ENCODE measurements at regions not wholly inside any gene's neighbourhood (a gene's known extent, or its start where the extent isn't known, plus 50 kb on each side); places are given as distances from the start of the nearest gene placed in this dataset.

GRCh38 chr10:132467464-132468149 is 70.0 kb upstream of the INPP5A start:
- no peak for DNase-seq (ENCODE audit: low read depth in 1 of 2, low spot score in 1 of 2)
- in situ Hi-C loops (cut with HindIII; ENCODE audit: low pct_unique_long_range_greater_than_20kb, low sequenced_read_pairs): no loop called here
- TF ChIP-seq JUND (IDR thresholded peaks at IDR 0.05; ENCODE audit: low read depth): no peak

GRCh38 chr10:132468216-132468615 is 69.4 kb upstream of the INPP5A start:
- no peak for DNase-seq (ENCODE audit: low read depth in 1 of 2, low spot score in 1 of 2)
- TF ChIP-seq JUND (IDR thresholded peaks at IDR 0.05; ENCODE audit: low read depth): no peak
- in situ Hi-C loops (cut with HindIII; ENCODE audit: low pct_unique_long_range_greater_than_20kb, low sequenced_read_pairs): no loop called here

- in situ Hi-C loops (cut with HindIII; ENCODE audit: low pct_unique_long_range_greater_than_20kb, low sequenced_read_pairs): no loop called here
- no peak for TF ChIP-seq JUND (IDR thresholded peaks at IDR 0.05; ENCODE audit: low read depth)
- no peak for DNase-seq (ENCODE audit: low read depth in 1 of 2, low spot score in 1 of 2)
These were observed 68.9 kb upstream of the INPP5A start for GRCh38 chr10:132468651-132469050.

DNA sequence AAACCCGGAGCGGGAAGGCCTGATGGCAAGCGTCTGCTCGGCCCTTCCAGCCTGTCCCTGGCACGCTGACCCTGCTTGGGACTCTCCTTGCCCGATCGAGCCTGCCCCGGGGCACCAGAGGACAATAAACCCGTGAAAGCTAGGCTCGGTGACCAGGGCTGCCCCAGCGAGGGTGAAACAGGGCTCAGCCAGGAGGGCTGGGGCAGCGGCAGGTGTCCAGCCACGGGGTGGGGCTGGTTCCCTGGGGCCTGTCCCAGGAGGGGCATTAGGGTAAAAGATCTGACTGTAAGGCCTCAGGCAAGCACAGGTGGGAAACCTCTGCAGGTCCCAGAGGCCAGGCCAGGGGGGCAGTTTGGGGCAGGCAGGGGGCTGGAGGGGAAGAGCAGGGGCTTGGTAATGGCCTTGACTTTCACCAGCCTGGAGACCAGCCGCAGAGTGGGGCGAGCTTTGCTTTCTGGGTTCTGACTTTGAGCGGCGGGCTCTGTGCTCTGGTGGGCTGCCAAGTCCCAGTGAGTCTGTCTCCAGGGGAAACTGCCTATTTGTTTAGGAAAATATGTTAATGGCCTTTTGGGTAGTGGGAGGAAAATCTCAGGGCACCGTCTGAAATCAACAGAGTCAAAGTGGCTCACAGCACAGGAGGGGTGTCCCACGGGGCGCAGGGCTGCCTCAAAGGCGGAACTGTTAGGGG is 68.2 kb upstream of the INPP5A start:
- in situ Hi-C loops (cut with HindIII; ENCODE audit: low pct_unique_long_range_greater_than_20kb, low sequenced_read_pairs): no loop called here
- no peak for TF ChIP-seq JUND (IDR thresholded peaks at IDR 0.05; ENCODE audit: low read depth)

GRCh38 chr10:132470410-132471124 is 67.0 kb upstream of the INPP5A start:
- in situ Hi-C loops (cut with HindIII; ENCODE audit: low pct_unique_long_range_greater_than_20kb, low sequenced_read_pairs): no loop called here
- TF ChIP-seq JUND (IDR thresholded peaks at IDR 0.05; ENCODE audit: low read depth): no peak
- DNase-seq (ENCODE audit: low read depth in 1 of 2, low spot score in 1 of 2): no peak

More for the DNA sequence above, 68.2 kb upstream of the INPP5A start:
- DNase-seq (ENCODE audit: low read depth in 1 of 2, low spot score in 1 of 2): no peak

GRCh38 chr10:132471125-132471451 is 66.5 kb upstream of the INPP5A start:
- no peak for DNase-seq (ENCODE audit: low read depth in 1 of 2, low spot score in 1 of 2)
- no peak for TF ChIP-seq JUND (IDR thresholded peaks at IDR 0.05; ENCODE audit: low read depth)
- in situ Hi-C loops (cut with HindIII; ENCODE audit: low pct_unique_long_range_greater_than_20kb, low sequenced_read_pairs): no loop called here

GRCh38 chr10:132471484-132471883 is 66.1 kb upstream of the INPP5A start:
- no peak for DNase-seq (ENCODE audit: low read depth in 1 of 2, low spot score in 1 of 2)
- no peak for TF ChIP-seq JUND (IDR thresholded peaks at IDR 0.05; ENCODE audit: low read depth)
- in situ Hi-C loops (cut with HindIII; ENCODE audit: low pct_unique_long_range_greater_than_20kb, low sequenced_read_pairs): no loop called here

- no peak for DNase-seq (ENCODE audit: low read depth in 1 of 2, low spot score in 1 of 2)
- in situ Hi-C loops (cut with HindIII; ENCODE audit: low pct_unique_long_range_greater_than_20kb, low sequenced_read_pairs): no loop called here
- no peak for TF ChIP-seq JUND (IDR thresholded peaks at IDR 0.05; ENCODE audit: low read depth)
These were observed 62.5 kb upstream of the INPP5A start for GRCh38 chr10:132475086-132475485.

- no peak for DNase-seq (ENCODE audit: low read depth in 1 of 2, low spot score in 1 of 2)
- no peak for TF ChIP-seq JUND (IDR thresholded peaks at IDR 0.05; ENCODE audit: low read depth)
- in situ Hi-C loops (cut with HindIII; ENCODE audit: low pct_unique_long_range_greater_than_20kb, low sequenced_read_pairs): no loop called here
These were observed 61.2 kb upstream of the INPP5A start for GRCh38 chr10:132476146-132477065.

DNA sequence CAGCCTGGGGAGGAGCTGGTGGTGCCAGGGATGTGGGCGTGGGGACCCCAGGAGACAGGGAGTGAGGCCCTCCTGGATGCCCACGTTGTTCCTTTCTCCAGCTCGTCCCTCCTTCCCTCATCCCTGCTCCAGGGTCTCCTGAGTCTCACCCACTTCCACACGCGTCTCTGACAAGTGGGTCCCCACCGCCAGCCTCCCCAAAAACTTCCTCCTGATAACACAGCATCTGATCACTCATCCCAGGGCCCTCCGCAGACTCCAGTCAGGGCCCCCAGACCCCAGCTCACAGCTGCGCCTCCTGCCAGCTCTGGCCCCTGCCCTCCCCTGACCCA is 60.6 kb upstream of the INPP5A start:
- no peak for TF ChIP-seq JUND (IDR thresholded peaks at IDR 0.05; ENCODE audit: low read depth)
- no peak for DNase-seq (ENCODE audit: low read depth in 1 of 2, low spot score in 1 of 2)
- in situ Hi-C loops (cut with HindIII; ENCODE audit: low pct_unique_long_range_greater_than_20kb, low sequenced_read_pairs): no loop called here

DNA sequence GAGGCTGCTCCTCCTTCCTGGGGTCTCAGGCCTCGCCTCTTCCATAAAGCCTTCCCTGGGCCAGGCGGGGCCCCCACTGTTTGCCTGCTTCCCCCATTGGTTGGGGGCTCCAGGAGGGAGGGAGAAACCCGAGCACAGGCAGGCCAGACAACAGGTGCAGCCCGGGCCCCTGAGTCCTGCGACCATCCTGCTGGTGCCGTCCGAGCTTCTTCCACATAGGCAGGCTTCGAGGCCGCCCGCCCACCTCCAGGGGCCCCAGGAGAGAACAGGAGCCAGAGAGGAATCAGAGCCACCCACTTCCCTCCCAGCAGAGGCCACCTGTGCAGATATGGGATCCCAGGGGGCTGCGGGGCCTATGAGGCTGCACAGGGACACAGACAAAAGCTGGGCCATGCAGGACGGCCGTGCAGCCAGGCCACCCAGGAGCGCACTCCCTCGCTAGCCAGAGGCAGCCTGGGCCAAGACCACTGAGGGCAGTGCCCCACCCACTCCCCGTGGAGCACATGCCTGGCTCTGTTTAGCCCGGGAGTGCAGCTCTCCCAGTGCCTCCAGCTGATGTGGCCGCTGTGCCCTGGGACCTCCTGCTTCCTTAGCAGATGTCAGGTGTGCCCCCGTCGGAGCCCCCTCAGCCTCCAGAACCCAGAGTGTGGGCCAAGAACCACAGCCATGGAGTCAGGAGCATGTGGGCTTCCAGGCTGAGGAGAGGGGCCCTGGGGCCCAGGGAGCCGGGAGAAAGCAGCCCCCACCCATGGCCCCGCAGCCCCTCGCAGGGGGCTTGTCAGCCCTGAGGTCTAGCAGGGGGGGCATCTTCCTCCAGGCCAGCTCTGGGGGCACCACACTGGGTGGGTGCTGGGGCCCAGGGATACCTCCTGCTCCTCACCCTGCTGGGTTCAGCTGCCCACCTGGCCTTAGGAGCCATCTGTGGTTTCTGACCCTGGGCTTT is 59.9 kb upstream of the INPP5A start:
- no peak for DNase-seq (ENCODE audit: low read depth in 1 of 2, low spot score in 1 of 2)
- in situ Hi-C loops (cut with HindIII; ENCODE audit: low pct_unique_long_range_greater_than_20kb, low sequenced_read_pairs): no loop called here
- TF ChIP-seq JUND (IDR thresholded peaks at IDR 0.05; ENCODE audit: low read depth): no peak

All from T47D (cell line).